H9 (cell line): ENCODE measurements at regions not wholly inside any gene's neighbourhood (a gene's known extent, or its start where the extent isn't known, plus 50 kb on each side); places are given as distances from the start of the nearest gene placed in this dataset.

ENCODE experiments used
- DNase-seq: peaks from one replicate; pipeline ENCODE4 v3.0.0-alpha.2; 2017
- H2AFZ ChIP-seq: one replicate; pipeline ENCODE4 v1.6.1; 2013; ENCODE audit warnings: mild to moderate bottlenecking, low read length, control low read depth, moderate library complexity
- H2AK5ac ChIP-seq: 2 replicates; pipeline ENCODE4 v1.6.1; 2013; ENCODE audit warnings: low read length, control low read depth, mixed read lengths; ENCODE audit not compliant: insufficient read length
- H2BK120ac ChIP-seq: one replicate; pipeline ENCODE4 v1.6.1; 2013; ENCODE audit warnings: low read depth, mild to moderate bottlenecking, low read length, control low read depth, inconsistent platforms; ENCODE audit not compliant: poor library complexity, severe bottlenecking
- H2BK12ac ChIP-seq: 2 replicates; pipeline ENCODE4 v1.6.1; 2013; ENCODE audit warnings: low read length, control low read depth, mixed read lengths, low read depth; ENCODE audit not compliant: insufficient read length
- H2BK15ac ChIP-seq: 2 replicates; pipeline ENCODE4 v1.6.1; 2013; ENCODE audit warnings: low read depth, low read length, control low read depth
- H2BK20ac ChIP-seq: one replicate; pipeline ENCODE4 v1.6.1; 2013; ENCODE audit warnings: low read depth, mild to moderate bottlenecking, low read length, control low read depth, inconsistent platforms; ENCODE audit not compliant: poor library complexity, severe bottlenecking
- H2BK5ac ChIP-seq: 2 replicates; pipeline ENCODE4 v1.6.1; 2013; ENCODE audit warnings: low read length, control low read depth, mixed read lengths; ENCODE audit not compliant: insufficient read length
- H3K14ac ChIP-seq: 2 replicates; pipeline ENCODE4 v1.6.1; 2013; ENCODE audit warnings: low read length, control low read depth; ENCODE audit not compliant: insufficient read depth
- H3K18ac ChIP-seq: 2 replicates; pipeline ENCODE4 v1.6.1; 2013; ENCODE audit warnings: low read depth, mild to moderate bottlenecking, mixed read lengths, low read length, control low read depth; ENCODE audit not compliant: insufficient read length
- H3K23ac ChIP-seq: 2 replicates; pipeline ENCODE4 v1.6.1; 2013; ENCODE audit warnings: low read length, control low read depth, mixed read lengths, low read depth; ENCODE audit not compliant: insufficient read length
- H3K23me2 ChIP-seq: 2 replicates; pipeline ENCODE4 v1.6.1; 2013; ENCODE audit warnings: low read depth, mild to moderate bottlenecking, mixed read lengths, low read length, control low read depth; ENCODE audit not compliant: insufficient read length, poor library complexity, severe bottlenecking
- H3K27ac ChIP-seq: 2 replicates; pipeline ENCODE4 v1.5.1; 2013; ENCODE audit warnings: low read length, control low read depth, mixed read lengths, low read depth; ENCODE audit not compliant: insufficient read length
- H3K27me3 ChIP-seq: 2 replicates; pipeline ENCODE4 v1.6.1; 2013; ENCODE audit warnings: low read length, control low read depth, inconsistent platforms; ENCODE audit not compliant: insufficient read depth
- H3K4ac ChIP-seq: 2 replicates; pipeline ENCODE4 v1.6.1; 2013; ENCODE audit warnings: low read depth, mild to moderate bottlenecking, control low read depth, inconsistent platforms, low read length, moderate library complexity
- H3K4me1 ChIP-seq: 2 replicates; pipeline ENCODE4 v1.6.1; 2013; ENCODE audit warnings: low read length, control low read depth, inconsistent platforms; ENCODE audit not compliant: insufficient read depth
- H3K4me2 ChIP-seq: 2 replicates; pipeline ENCODE4 v1.6.1; 2013; ENCODE audit warnings: low read length, control low read depth, mixed read lengths; ENCODE audit not compliant: insufficient read length, insufficient read depth
- H3K56ac ChIP-seq: 2 replicates; pipeline ENCODE4 v1.6.1; 2013; ENCODE audit warnings: low read depth, mild to moderate bottlenecking, mixed read lengths, low read length, control low read depth; ENCODE audit not compliant: insufficient read length
- H3K79me1 ChIP-seq: 2 replicates; pipeline ENCODE4 v1.6.1; 2013; ENCODE audit warnings: low read depth, mild to moderate bottlenecking, moderate library complexity, low read length, control low read depth, inconsistent platforms; ENCODE audit not compliant: insufficient read depth, poor library complexity, severe bottlenecking
- H3K79me2 ChIP-seq: 2 replicates; pipeline ENCODE4 v1.6.1; 2013; ENCODE audit warnings: low read length, control low read depth, inconsistent platforms; ENCODE audit not compliant: insufficient read depth
- H3K9ac ChIP-seq: 2 replicates; pipeline ENCODE4 v1.6.1; 2013; ENCODE audit warnings: low read length, control low read depth, mixed read lengths; ENCODE audit not compliant: insufficient read length; ENCODE audit errors: extremely low read depth
- H3K9me3 ChIP-seq: one replicate; pipeline ENCODE4 v1.6.1; 2013; ENCODE audit warnings: low read depth, low read length, inconsistent platforms; ENCODE audit not compliant: control insufficient read depth
- H3T11ph ChIP-seq: one replicate; pipeline ENCODE4 v1.6.1; 2013; ENCODE audit warnings: mild to moderate bottlenecking, low read length, control low read depth, inconsistent platforms
- H4K20me1 ChIP-seq: one replicate; pipeline ENCODE4 v1.6.1; 2013; ENCODE audit not compliant: control insufficient read depth, insufficient read length, insufficient read depth
- H4K5ac ChIP-seq: 2 replicates; pipeline ENCODE4 v1.6.1; 2013; ENCODE audit warnings: low read depth, mild to moderate bottlenecking, mixed read lengths, low read length, control low read depth; ENCODE audit not compliant: insufficient read length
- H4K8ac ChIP-seq: replicated peaks from 2 replicates; pipeline ENCODE4 v1.6.1; 2013; ENCODE audit warnings: low read length, control low read depth, mixed read lengths, low read depth; ENCODE audit not compliant: insufficient read length
- H4K91ac ChIP-seq: 2 replicates; pipeline ENCODE4 v1.6.1; 2013; ENCODE audit warnings: low read depth, mild to moderate bottlenecking, moderate library complexity, mixed read lengths, low read length, control low read depth; ENCODE audit not compliant: insufficient read length
- H3K27ac Mint-ChIP-seq, 3 experiments: 2 replicates in 2 of 3; 3 replicates in 1 of 3; pipeline ENCODE4 v1.8.0; 2020 to 2021; ENCODE audit warnings: mixed read lengths in 3 of 3, mild to moderate bottlenecking in 1 of 3, moderate library complexity in 1 of 3
- H3K27me3 Mint-ChIP-seq: 2 replicates; pipeline ENCODE4 v1.8.0; 2021; ENCODE audit warnings: low read depth, mild to moderate bottlenecking, moderate library complexity, mixed read lengths
- H3K36me3 Mint-ChIP-seq, 3 experiments: 2 replicates in 2 of 3; 3 replicates in 1 of 3; pipeline ENCODE4 v1.8.0; 2020 to 2021; ENCODE audit warnings: low read depth in 3 of 3, mixed read lengths in 3 of 3; ENCODE audit not compliant: insufficient read depth in 1 of 3
- H3K4me1 Mint-ChIP-seq, 2 experiments: 2 replicates each; pipeline ENCODE4 v1.8.0; 2020; ENCODE audit warnings: mixed read lengths in 2 of 2
- H3K4me3 Mint-ChIP-seq, 2 experiments: 2 replicates in 1 of 2; 3 replicates in 1 of 2; pipeline ENCODE4 v1.8.0; 2020 to 2021; ENCODE audit warnings: mild to moderate bottlenecking in 2 of 2, mixed read lengths in 2 of 2, moderate library complexity in 1 of 2
- H3K9me3 Mint-ChIP-seq, 2 experiments: 2 replicates in 1 of 2; 3 replicates in 1 of 2; pipeline ENCODE4 v1.8.0; 2020; ENCODE audit warnings: mild to moderate bottlenecking in 2 of 2, mixed read lengths in 2 of 2, moderate library complexity in 1 of 2
- CTCF ChIP-seq: fragments of 200-600 bp; sonication (generic); conservative IDR thresholded peaks from 3 replicates; pipeline ENCODE4 v1.8.0; 2021; ENCODE audit warnings: antibody characterized with exemption, mild to moderate bottlenecking
- whole genome bisulfite sequencing: extraction: QIAGEN DNeasy Blood & Tissue Kit; methylation state at CpG from one replicate; pipeline ENCODE4 v1.1.7; 2013; ENCODE audit warnings: missing lambda C conversion rate, low lambda C conversion rate, mixed read lengths; ENCODE audit not compliant: insufficient read length; ENCODE audit errors: extremely low coverage; 5-methylcytosine and 5-hydroxymethylcytosine counted together

GRCh38 chr7:106357675-106358074 lies 72.9 kb upstream of the NAMPT start:
- no peak overlapping the region for H2AK5ac ChIP-seq
- Mint-ChIP-seq H3K9me3 (no peaks in the 10 kb centered on the region; a peak in 2 of 5 replicates), H3K27me3 (peaks cover 2% of the 10 kb centered on the region; the same call in 1 of the 2 replicates), H3K4me1 (no peaks in the 10 kb centered on the region), H3K27ac (no peak overlapping the region), H3K4me3 (no peak overlapping the region), H3K36me3 (no peaks in the 10 kb centered on the region)
- no peaks in the 10 kb centered on the region for H3K23me2 ChIP-seq
- no peak overlapping the region for H2BK12ac ChIP-seq
- H3K79me1 ChIP-seq: no peaks in the 10 kb centered on the region
- no peak overlapping the region for H3T11ph ChIP-seq
- H4K20me1 ChIP-seq: no peaks in the 10 kb centered on the region
- DNase-seq: no peak
- H2BK5ac ChIP-seq: no peak overlapping the region
- H3K4me1 ChIP-seq: no peaks in the 10 kb centered on the region
- no peak overlapping the region for H2BK120ac ChIP-seq
- H3K56ac ChIP-seq: no peak overlapping the region
- no peaks in the 10 kb centered on the region for H3K9me3 ChIP-seq
- no peak overlapping the region for H4K5ac ChIP-seq
- no peak overlapping the region for H3K4me2 ChIP-seq
- H3K27me3 ChIP-seq: no peaks in the 10 kb centered on the region
- H3K18ac ChIP-seq: no peak overlapping the region
- TF ChIP-seq CTCF: no peak
- H3K79me2 ChIP-seq: no peaks in the 10 kb centered on the region
- no peak overlapping the region for H3K14ac ChIP-seq
- no peak overlapping the region for H3K23ac ChIP-seq
- H4K8ac ChIP-seq: no peak overlapping the region
- H3K4ac ChIP-seq: no peak overlapping the region
- WGBS: no CpG with 5 or more reads among the region's 4 CpGs
- no peak overlapping the region for H2BK20ac ChIP-seq
- H2AFZ ChIP-seq: no peak overlapping the region
- no peak overlapping the region for H3K27ac ChIP-seq
- H4K91ac ChIP-seq: no peak overlapping the region
- no peak overlapping the region for H3K9ac ChIP-seq
- no peak overlapping the region for H2BK15ac ChIP-seq
